A549 (cell line): ENCODE measurements at regions not wholly inside any gene's neighbourhood (a gene's known extent, or its start where the extent isn't known, plus 50 kb on each side); places are given as distances from the start of the nearest gene placed in this dataset.

ENCODE experiments used
- ATAC-seq, 2 experiments: fragments of 200-7000 bp in 1 of 2; fragments of >200 bp in 1 of 2; cut with Nextera tagmentation in 1 of 2; cut with Tn5 transposase in 1 of 2; 3 replicates each; pipeline versions ENCODE4 v1.8.0 to v1.9.1; 2018 to 2020; ENCODE audit warnings: mild to moderate bottlenecking in 1 of 2, moderate library complexity in 1 of 2
- CTCF ChIA-PET: fragments of 300-600 bp; sonication (Branson Sonifier 250); formaldehyde crosslinking; extraction: SDS; loops from one replicate; lab custom pipeline; 2021; ENCODE audit warnings: antibody characterized with exemption, inconsistent platforms; lab: Yijun Ruan, JAX
- POLR2A ChIA-PET: fragments of 350-600 bp; formaldehyde crosslinking; extraction: SDS; loops from one replicate; lab custom pipeline; 2021; ENCODE audit warnings: antibody characterized with exemption, inconsistent platforms; lab: Yijun Ruan, JAX
- DNase-seq, 2 experiments: peaks; one replicate each; pipeline versions ENCODE4 v3.0.0 to v3.0.0-alpha.2; 2011 to 2016; ENCODE audit warnings: low read depth in 1 of 2, low spot score in 1 of 2
- FAIRE-seq: peaks from 2 replicates; lab custom pipeline; 2011; peaks lifted over from hg19 to GRCh38; lab: Jason Lieb, UNC
- H3K27ac ChIP-seq, 2 experiments: fragments of >200 bp; sonication (Bioruptor Twin); formaldehyde crosslinking; 3 replicates each; pipeline ENCODE4 v1.5.1; 2016 to 2017
- H3K4me1 ChIP-seq: fragments of >200 bp; sonication (Bioruptor Twin); formaldehyde crosslinking; 3 replicates; pipeline ENCODE4 v1.6.1; 2016
- H3K4me2 ChIP-seq: fragments of >200 bp; sonication (Bioruptor Twin); formaldehyde crosslinking; 3 replicates; pipeline ENCODE4 v1.6.1; 2016
- H3K4me3 ChIP-seq: fragments of >200 bp; sonication (Bioruptor Twin); formaldehyde crosslinking; 3 replicates; pipeline ENCODE4 v1.5.1; 2016
- H3K9me3 ChIP-seq: fragments of >200 bp; sonication (Bioruptor Twin); formaldehyde crosslinking; 3 replicates; pipeline ENCODE4 v1.6.1; 2016
- CEBPB ChIP-seq, 2 experiments: fragments of >200 bp in 1 of 2; sonication (Bioruptor Twin) in 1 of 2; formaldehyde crosslinking in 1 of 2; IDR thresholded peaks; 2 replicates each; pipeline ENCODE4 v1.6.1; 2012 to 2016
- EHMT2 ChIP-seq: fragments of 200-600 bp; sonication (generic); IDR thresholded peaks from 2 replicates; pipeline ENCODE4 v1.6.1; 2016; ENCODE audit warnings: antibody characterized with exemption, low read depth, mild to moderate bottlenecking, moderate library complexity
- ELK1 ChIP-seq: fragments of 150-350 bp; IDR thresholded peaks from 2 replicates; pipeline ENCODE4 v1.6.1; 2014; ENCODE audit warnings: low read depth, mild to moderate bottlenecking, low read length
- HEYL ChIP-seq: fragments of 250-450 bp; sonication (Bioruptor Pico); IDR thresholded peaks from 2 replicates; pipeline ENCODE4 v1.8.0; 2021; ENCODE audit warnings: mild to moderate bottlenecking, moderate library complexity
- HMGXB4 ChIP-seq: fragments of 250-450 bp; sonication (Bioruptor Pico); IDR thresholded peaks from 2 replicates; pipeline ENCODE4 v1.5.0; 2021; ENCODE audit warnings: mild to moderate bottlenecking, moderate library complexity, borderline replicate concordance
- HOXA7 ChIP-seq: fragments of 250-450 bp; sonication (Bioruptor Pico); IDR thresholded peaks from 2 replicates; pipeline ENCODE4 v1.5.0; 2020; ENCODE audit warnings: mild to moderate bottlenecking, moderate library complexity
- JUN ChIP-seq, 2 experiments: fragments of >200 bp; sonication (Bioruptor Twin); formaldehyde crosslinking; IDR thresholded peaks; 2 replicates in 1 of 2; 3 replicates in 1 of 2; pipeline ENCODE4 v1.6.1; 2016 to 2017
- KDM1A ChIP-seq: fragments of 200-600 bp; sonication (generic); IDR thresholded peaks from 2 replicates; pipeline ENCODE4 v1.6.1; 2016; ENCODE audit warnings: low read depth, mild to moderate bottlenecking
- MAX ChIP-seq: IDR thresholded peaks from 2 replicates; pipeline ENCODE4 v1.6.1; 2012
- MYC ChIP-seq: IDR thresholded peaks from 2 replicates; pipeline ENCODE4 v1.6.1; 2012; ENCODE audit warnings: mild to moderate bottlenecking, inconsistent platforms, low read length, improper control_type of control experiment, borderline replicate concordance
- POLR2AphosphoS2 ChIP-seq: conservative IDR thresholded peaks from 2 replicates; pipeline ENCODE4 v1.6.1; 2012; ENCODE audit warnings: low read length, improper control_type of control experiment, inconsistent platforms
- RCOR1 ChIP-seq: fragments of 150-350 bp; IDR thresholded peaks from 2 replicates; pipeline ENCODE4 v1.6.1; 2014; ENCODE audit warnings: antibody characterized with exemption, low read length, low read depth
- REST ChIP-seq: fragments of 200-600 bp; sonication (generic); IDR thresholded peaks from 2 replicates; pipeline ENCODE4 v1.6.1; 2016; ENCODE audit warnings: antibody characterized with exemption, mild to moderate bottlenecking, moderate library complexity
- RFX5 ChIP-seq: fragments of 450-650 bp; IDR thresholded peaks from 2 replicates; pipeline ENCODE4 v1.7.1; 2014; ENCODE audit warnings: antibody characterized with exemption, mild to moderate bottlenecking, moderate library complexity
- RNF2 ChIP-seq: fragments of 200-600 bp; sonication (generic); IDR thresholded peaks from 2 replicates; pipeline ENCODE4 v1.6.1; 2016; ENCODE audit warnings: low read depth, mild to moderate bottlenecking, antibody characterized with exemption, moderate library complexity, borderline replicate concordance
- TFCP2L1 ChIP-seq: fragments of 250-450 bp; sonication (Bioruptor Pico); IDR thresholded peaks from 2 replicates; pipeline ENCODE4 v1.5.0; 2021; ENCODE audit warnings: mild to moderate bottlenecking
- TP53 ChIP-seq: fragments of 250-450 bp; sonication (Bioruptor Pico); IDR thresholded peaks from 2 replicates; pipeline ENCODE4 v1.5.0; 2021; ENCODE audit warnings: mild to moderate bottlenecking, moderate library complexity
- USF2 ChIP-seq: fragments of 450-650 bp; IDR thresholded peaks from 2 replicates; pipeline ENCODE4 v1.6.1; 2014; ENCODE audit warnings: antibody characterized with exemption
- ZC3H11A ChIP-seq: fragments of 450-650 bp; IDR thresholded peaks from 2 replicates; pipeline ENCODE4 v1.6.1; 2014; ENCODE audit warnings: antibody characterized with exemption, mild to moderate bottlenecking
- ZNF302 ChIP-seq: fragments of 250-450 bp; sonication (Bioruptor Pico); IDR thresholded peaks from 2 replicates; pipeline ENCODE4 v1.9.0; 2021; ENCODE audit warnings: inconsistent platforms, mild to moderate bottlenecking, moderate library complexity
- ZSCAN20 ChIP-seq: fragments of 250-450 bp; sonication (Bioruptor Pico); IDR thresholded peaks from 2 replicates; pipeline ENCODE4 v1.8.0; 2022; ENCODE audit warnings: mild to moderate bottlenecking, moderate library complexity
- WGBS: methylation state at CpG from one replicate; pipeline ENCODE4 v1.1.6; 2017; ENCODE audit errors: missing lambda C conversion rate; 5-methylcytosine and 5-hydroxymethylcytosine counted together
- TF ChIP-seq, protein P1 (sequence below): fragments of >200 bp; sonication (Bioruptor Twin); formaldehyde crosslinking; IDR thresholded peaks from 2 replicates; pipeline ENCODE4 v1.6.1; 2016
- TF ChIP-seq, protein P2 (sequence below): fragments of >200 bp; sonication (Bioruptor Twin); formaldehyde crosslinking; IDR thresholded peaks from 3 replicates; pipeline ENCODE4 v1.6.1; 2016

GRCh38 chr3:40631341-40631995, 106.7 kb downstream of the ZNF621 start:
- DNase-seq (no peak), FAIRE-seq (no peak), ATAC-seq (no peak)
- Histone ChIP-seq H3K4me2 (no peak overlapping the region), H3K27ac (no peak overlapping the region), H3K4me1 (no peaks in the 10 kb centered on the region), H3K4me3 (no peak overlapping the region), H3K9me3 (no peaks in the 10 kb centered on the region)
- ChIA-PET CTCF (interaction anchor here (1.4 kb wide), 1 partner anchor 47 kb away, joined by 3 read pairs; no protein-coding TSS in a partner anchor), POLR2A (no interaction called here)
- TF ChIP-seq KDM1A (no peak), RNF2 (no peak), ZNF302 (CRISPR knock-in tag) (no peak), POLR2AphosphoS2 (no peak), JUN (IDR thresholded peaks at IDR 0.05) (no peak), TP53 (CRISPR knock-in tag) (no peak), TFCP2L1 (no peak), HMGXB4 (CRISPR knock-in tag) (no peak), ZC3H11A (no peak), MYC (no peak), MAX (no peak), ZSCAN20 (no peak), EHMT2 (no peak)
- TF ChIP-seq, protein P1, sequence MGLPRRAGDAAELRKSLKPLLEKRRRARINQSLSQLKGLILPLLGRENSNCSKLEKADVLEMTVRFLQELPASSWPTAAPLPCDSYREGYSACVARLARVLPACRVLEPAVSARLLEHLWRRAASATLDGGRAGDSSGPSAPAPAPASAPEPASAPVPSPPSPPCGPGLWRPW, result no peak
- 49% methylated on average over 5 of the region's 5 CpGs for WGBS

DNA sequence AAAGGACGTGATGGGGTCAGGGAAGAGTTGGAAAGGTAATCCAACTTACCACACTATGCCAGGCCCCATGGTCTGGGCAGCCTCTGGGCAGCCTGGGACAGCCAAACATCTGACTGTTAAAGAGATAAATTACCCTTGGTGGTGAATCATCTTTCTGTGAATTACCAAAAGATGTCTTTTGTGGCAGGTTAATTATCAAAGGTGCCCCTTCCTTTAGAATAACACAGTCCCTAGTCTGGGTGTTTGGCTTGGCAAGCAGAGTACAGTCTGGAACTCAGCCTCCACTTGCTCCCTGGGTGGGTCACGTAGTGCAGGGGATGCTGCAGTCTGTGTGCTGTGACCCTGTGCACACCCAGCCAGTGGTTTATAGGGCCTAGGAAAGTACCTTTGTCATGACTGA, 113.1 kb downstream of the ZNF621 start:
- ATAC-seq (no peak), FAIRE-seq (no peak), DNase-seq (no peak)
- Histone ChIP-seq H3K4me3 (no peak overlapping the region), H3K4me1 (no peaks in the 10 kb centered on the region), H3K4me2 (no peak overlapping the region), H3K27ac (no peak overlapping the region), H3K9me3 (no peaks in the 10 kb centered on the region)
- 0% methylated on average over 1 of the region's 2 CpGs for WGBS
- ChIA-PET CTCF (no interaction called here), POLR2A (no interaction called here)
- TF ChIP-seq RCOR1 (no peak), HEYL (CRISPR knock-in tag) (no peak), REST (no peak), RFX5 (no peak), RNF2 (no peak), TFCP2L1 (no peak), ELK1 (no peak), HOXA7 (no peak), CEBPB (IDR thresholded peaks at IDR 0.05) (no peak), USF2 (no peak), POLR2AphosphoS2 (no peak), HMGXB4 (CRISPR knock-in tag) (no peak), MAX (no peak)
- TF ChIP-seq, protein P2, sequence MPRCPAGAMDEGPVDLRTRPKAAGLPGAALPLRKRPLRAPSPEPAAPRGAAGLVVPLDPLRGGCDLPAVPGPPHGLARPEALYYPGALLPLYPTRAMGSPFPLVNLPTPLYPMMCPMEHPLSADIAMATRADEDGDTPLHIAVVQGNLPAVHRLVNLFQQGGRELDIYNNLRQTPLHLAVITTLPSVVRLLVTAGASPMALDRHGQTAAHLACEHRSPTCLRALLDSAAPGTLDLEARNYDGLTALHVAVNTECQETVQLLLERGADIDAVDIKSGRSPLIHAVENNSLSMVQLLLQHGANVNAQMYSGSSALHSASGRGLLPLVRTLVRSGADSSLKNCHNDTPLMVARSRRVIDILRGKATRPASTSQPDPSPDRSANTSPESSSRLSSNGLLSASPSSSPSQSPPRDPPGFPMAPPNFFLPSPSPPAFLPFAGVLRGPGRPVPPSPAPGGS, result no peak
